Hepatocyte (in vitro differentiated cells): ENCODE measurements at regions not wholly inside any gene's neighbourhood (a gene's known extent, or its start where the extent isn't known, plus 50 kb on each side); places are given as distances from the start of the nearest gene placed in this dataset.

Source experiments
- CTCF ChIP-seq: fragments of 200-600 bp; sonication (generic); IDR thresholded peaks from 2 replicates; pipeline ENCODE4 v1.5.1; 2016; ENCODE audit warnings: antibody characterized with exemption, mild to moderate bottlenecking; ENCODE audit not compliant: poor library complexity
- EZH2phosphoT487 ChIP-seq: fragments of 200-600 bp; sonication (generic); IDR thresholded peaks from one replicate; pipeline ENCODE4 v1.6.1; 2018; ENCODE audit warnings: antibody characterized with exemption, mild to moderate bottlenecking, low read depth, moderate library complexity; ENCODE audit not compliant: unreplicated experiment, severe bottlenecking

DNA sequence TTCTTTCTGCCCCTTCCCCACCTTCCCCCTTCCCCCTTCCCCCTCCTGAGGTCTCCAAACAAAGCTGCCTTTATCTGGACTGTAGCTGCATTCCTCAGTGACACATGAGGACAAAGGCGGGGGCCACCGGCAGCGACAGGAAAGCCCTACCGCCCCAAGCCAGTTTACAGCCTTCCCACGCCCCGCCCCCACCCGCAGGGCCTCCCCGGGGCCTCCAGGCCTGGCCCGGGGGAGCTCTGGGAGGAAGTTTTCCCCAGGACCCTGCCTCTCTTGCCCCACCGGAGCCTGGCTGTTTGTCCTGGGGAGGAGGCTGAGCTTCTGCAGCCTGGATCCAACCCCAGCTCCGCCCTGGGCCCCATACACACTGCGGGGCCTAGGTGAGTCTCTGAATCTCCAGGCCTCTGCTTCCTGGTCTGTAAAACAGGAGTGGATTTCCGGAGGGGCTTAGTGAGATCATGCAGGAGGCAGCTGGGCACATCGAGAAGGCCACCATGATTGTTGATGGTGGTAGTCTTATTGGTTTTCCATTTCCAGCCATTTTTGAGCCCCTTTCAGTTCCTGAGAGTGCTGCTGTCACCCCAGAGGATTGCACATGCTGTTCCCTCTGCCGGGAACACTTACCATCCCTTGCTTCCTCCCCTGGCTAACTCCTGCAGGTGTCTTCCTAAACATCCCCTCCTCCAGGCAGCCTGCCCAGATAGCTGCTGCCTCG is 130.7 kb downstream of the MN1 start:
- TF ChIP-seq CTCF (no peak), EZH2phosphoT487 (no peak)
